Panc1 (cell line): ENCODE measurements at regions not wholly inside any gene's neighbourhood (a gene's known extent, or its start where the extent isn't known, plus 50 kb on each side); places are given as distances from the start of the nearest gene placed in this dataset.

Source experiments
- POLR2AphosphoS5 ChIP-seq: IDR thresholded peaks from 2 replicates; pipeline ENCODE4 v1.6.1; 2012; ENCODE audit warnings: mild to moderate bottlenecking, low read depth, low read length, moderate library complexity
- SIN3A ChIP-seq: IDR thresholded peaks from 2 replicates; pipeline ENCODE4 v1.6.1; 2012; ENCODE audit warnings: low read depth, mild to moderate bottlenecking, low read length, moderate library complexity, borderline replicate concordance; ENCODE audit not compliant: insufficient read depth
- TF ChIP-seq, protein P1 (sequence below): fragments of 450-650 bp; IDR thresholded peaks from 2 replicates; pipeline ENCODE4 v1.5.1; 2017; ENCODE audit warnings: mild to moderate bottlenecking
- TF ChIP-seq, protein P2 (sequence below), 2 experiments: IDR thresholded peaks; 2 replicates each; pipeline ENCODE4 v1.6.1; 2011 to 2012; ENCODE audit warnings: low read depth in 2 of 2, control low read depth in 1 of 2, low read length in 1 of 2, mild to moderate bottlenecking in 1 of 2, moderate library complexity in 1 of 2; ENCODE audit not compliant: insufficient read depth in 1 of 2

DNA sequence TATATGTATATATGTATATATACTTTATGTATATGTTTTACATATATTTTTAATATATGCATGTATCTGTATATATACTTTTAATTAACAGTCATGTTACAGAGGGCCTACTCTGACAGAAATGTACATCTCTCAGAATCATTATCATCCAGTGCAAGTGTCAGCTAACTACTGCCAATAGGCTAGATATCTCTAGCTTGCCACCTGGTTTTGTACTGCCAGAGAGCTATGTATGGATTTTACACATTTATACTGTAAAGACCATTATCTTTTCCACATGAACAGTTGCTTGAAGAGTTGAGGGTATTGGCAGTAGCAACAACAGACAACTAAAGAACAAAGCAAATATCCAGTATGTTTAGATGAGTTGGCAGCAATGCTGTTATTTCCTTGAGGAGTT, 99.7 kb upstream of the VGLL3 start:
- TF ChIP-seq, protein P1, sequence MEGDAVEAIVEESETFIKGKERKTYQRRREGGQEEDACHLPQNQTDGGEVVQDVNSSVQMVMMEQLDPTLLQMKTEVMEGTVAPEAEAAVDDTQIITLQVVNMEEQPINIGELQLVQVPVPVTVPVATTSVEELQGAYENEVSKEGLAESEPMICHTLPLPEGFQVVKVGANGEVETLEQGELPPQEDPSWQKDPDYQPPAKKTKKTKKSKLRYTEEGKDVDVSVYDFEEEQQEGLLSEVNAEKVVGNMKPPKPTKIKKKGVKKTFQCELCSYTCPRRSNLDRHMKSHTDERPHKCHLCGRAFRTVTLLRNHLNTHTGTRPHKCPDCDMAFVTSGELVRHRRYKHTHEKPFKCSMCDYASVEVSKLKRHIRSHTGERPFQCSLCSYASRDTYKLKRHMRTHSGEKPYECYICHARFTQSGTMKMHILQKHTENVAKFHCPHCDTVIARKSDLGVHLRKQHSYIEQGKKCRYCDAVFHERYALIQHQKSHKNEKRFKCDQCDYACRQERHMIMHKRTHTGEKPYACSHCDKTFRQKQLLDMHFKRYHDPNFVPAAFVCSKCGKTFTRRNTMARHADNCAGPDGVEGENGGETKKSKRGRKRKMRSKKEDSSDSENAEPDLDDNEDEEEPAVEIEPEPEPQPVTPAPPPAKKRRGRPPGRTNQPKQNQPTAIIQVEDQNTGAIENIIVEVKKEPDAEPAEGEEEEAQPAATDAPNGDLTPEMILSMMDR, result no peak
- TF ChIP-seq, protein P2, sequence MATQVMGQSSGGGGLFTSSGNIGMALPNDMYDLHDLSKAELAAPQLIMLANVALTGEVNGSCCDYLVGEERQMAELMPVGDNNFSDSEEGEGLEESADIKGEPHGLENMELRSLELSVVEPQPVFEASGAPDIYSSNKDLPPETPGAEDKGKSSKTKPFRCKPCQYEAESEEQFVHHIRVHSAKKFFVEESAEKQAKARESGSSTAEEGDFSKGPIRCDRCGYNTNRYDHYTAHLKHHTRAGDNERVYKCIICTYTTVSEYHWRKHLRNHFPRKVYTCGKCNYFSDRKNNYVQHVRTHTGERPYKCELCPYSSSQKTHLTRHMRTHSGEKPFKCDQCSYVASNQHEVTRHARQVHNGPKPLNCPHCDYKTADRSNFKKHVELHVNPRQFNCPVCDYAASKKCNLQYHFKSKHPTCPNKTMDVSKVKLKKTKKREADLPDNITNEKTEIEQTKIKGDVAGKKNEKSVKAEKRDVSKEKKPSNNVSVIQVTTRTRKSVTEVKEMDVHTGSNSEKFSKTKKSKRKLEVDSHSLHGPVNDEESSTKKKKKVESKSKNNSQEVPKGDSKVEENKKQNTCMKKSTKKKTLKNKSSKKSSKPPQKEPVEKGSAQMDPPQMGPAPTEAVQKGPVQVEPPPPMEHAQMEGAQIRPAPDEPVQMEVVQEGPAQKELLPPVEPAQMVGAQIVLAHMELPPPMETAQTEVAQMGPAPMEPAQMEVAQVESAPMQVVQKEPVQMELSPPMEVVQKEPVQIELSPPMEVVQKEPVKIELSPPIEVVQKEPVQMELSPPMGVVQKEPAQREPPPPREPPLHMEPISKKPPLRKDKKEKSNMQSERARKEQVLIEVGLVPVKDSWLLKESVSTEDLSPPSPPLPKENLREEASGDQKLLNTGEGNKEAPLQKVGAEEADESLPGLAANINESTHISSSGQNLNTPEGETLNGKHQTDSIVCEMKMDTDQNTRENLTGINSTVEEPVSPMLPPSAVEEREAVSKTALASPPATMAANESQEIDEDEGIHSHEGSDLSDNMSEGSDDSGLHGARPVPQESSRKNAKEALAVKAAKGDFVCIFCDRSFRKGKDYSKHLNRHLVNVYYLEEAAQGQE (IDR thresholded peaks at IDR 0.05; ENCODE audit: insufficient read depth in 1 of 2, low read depth in 2 of 2, low read length in 1 of 2), result no peak
- TF ChIP-seq SIN3A (no peak), POLR2AphosphoS5 (no peak)
